Fibroblast of mammary gland (primary cell): ENCODE measurements at regions not wholly inside any gene's neighbourhood (a gene's known extent, or its start where the extent isn't known, plus 50 kb on each side); places are given as distances from the start of the nearest gene placed in this dataset.

ENCODE experiments used
- DNase-seq: peaks from one replicate; pipeline ENCODE4 v3.0.0-alpha.2; 2010; ENCODE audit warnings: low read depth
- H3K4me3 ChIP-seq: 2 replicates; pipeline ENCODE4 v1.5.1; 2011; ENCODE audit warnings: low read depth, mild to moderate bottlenecking, low read length, moderate library complexity; ENCODE audit not compliant: control insufficient read depth
- TF ChIP-seq, protein P1 (sequence below): conservative IDR thresholded peaks from 2 replicates; pipeline ENCODE4 v1.5.1; 2011; ENCODE audit warnings: low read depth, low read length, inconsistent platforms; ENCODE audit not compliant: control insufficient read depth, insufficient read depth

DNA sequence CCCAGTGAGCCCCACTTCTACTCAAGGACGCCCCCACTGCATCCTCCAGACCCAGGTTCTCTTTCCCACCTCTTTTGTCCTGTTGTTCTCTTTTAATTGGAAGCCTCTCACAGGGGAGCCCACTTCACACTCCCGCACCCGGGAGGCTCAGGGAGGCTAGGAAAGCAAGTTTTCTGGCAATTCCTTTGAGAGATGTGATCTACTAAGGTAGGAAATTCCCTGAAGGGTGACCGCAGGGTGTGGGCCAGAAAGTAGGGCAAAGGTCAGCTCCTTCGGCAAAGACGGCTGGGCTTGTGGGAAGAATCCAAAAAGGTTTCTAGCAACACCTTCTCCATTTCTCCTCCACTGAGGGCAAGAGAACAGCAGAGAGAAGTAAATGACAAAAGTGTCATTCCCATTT, 98.1 kb upstream of the PTPN1 start:
- TF ChIP-seq, protein P1, sequence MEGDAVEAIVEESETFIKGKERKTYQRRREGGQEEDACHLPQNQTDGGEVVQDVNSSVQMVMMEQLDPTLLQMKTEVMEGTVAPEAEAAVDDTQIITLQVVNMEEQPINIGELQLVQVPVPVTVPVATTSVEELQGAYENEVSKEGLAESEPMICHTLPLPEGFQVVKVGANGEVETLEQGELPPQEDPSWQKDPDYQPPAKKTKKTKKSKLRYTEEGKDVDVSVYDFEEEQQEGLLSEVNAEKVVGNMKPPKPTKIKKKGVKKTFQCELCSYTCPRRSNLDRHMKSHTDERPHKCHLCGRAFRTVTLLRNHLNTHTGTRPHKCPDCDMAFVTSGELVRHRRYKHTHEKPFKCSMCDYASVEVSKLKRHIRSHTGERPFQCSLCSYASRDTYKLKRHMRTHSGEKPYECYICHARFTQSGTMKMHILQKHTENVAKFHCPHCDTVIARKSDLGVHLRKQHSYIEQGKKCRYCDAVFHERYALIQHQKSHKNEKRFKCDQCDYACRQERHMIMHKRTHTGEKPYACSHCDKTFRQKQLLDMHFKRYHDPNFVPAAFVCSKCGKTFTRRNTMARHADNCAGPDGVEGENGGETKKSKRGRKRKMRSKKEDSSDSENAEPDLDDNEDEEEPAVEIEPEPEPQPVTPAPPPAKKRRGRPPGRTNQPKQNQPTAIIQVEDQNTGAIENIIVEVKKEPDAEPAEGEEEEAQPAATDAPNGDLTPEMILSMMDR: no peak
- DNase-seq: no peak
- H3K4me3 ChIP-seq: no peak overlapping the region

GRCh38 chr20:50412499-50412898, 97.7 kb upstream of the PTPN1 start:
- H3K4me3 ChIP-seq: no peak overlapping the region
- TF ChIP-seq, protein P1: no peak
- no peak for DNase-seq

- H3K4me3 ChIP-seq: no peak overlapping the region
- DNase-seq: peak; percentile 96
- TF ChIP-seq, protein P1: no peak
These were observed 97.1 kb upstream of the PTPN1 start for GRCh38 chr20:50413088-50413500.

GRCh38 chr20:50415021-50415515, 95.1 kb upstream of the PTPN1 start:
- H3K4me3 ChIP-seq: no peak overlapping the region
- no peak for DNase-seq
- TF ChIP-seq, protein P1: no peak

- no peak overlapping the region for H3K4me3 ChIP-seq
- peak; percentile 98 for DNase-seq
- TF ChIP-seq, protein P1: no peak
These were observed 94.5 kb upstream of the PTPN1 start for GRCh38 chr20:50415516-50416268.

DNA sequence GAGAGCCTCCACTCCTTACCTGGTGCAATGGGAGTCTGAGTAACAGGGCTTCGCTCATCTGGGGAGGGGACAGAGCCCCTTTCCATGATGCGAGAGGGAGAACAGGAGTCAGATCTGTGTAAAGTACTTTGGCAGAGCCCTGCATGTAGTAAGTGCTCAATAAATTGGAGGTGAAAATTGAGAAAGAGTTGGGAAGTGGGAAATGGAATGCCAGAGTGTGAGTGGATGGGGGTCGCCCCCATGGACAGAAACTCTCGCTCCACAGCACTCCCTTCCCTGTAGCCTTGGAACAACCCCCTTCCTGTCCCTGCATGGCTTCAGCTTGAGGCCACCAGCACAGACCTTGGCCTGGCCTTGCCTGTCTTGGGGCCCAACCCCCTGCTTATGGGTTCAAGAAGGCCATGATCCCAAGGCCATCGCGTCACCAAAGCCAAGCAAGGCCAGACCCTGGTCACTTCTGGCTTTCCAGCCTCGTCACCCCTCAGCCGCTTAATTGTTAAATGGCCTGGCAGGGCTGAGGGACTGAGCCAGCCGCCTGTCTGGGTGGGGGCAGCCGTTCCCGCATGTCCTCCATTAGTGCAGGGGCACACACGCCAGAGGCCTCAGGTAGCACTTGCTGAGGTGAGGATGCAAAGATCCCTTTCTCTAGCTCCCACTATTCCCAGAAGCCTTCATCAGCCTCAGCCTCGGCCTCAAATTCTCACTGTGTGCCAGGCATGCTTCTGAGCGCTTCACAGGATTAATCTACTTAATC, 93.7 kb upstream of the PTPN1 start:
- no peak for DNase-seq
- TF ChIP-seq, protein P1: no peak
- no peak overlapping the region for H3K4me3 ChIP-seq
